Central memory CD4-positive, alpha-beta T cell (primary cell): ENCODE measurements at regions not wholly inside any gene's neighbourhood (a gene's known extent, or its start where the extent isn't known, plus 50 kb on each side); places are given as distances from the start of the nearest gene placed in this dataset.

Experiments used
- DNase-seq: peaks from one replicate; pipeline ENCODE4 v3.0.0; 2022

- DNase-seq = no peak
These were observed 233.0 kb upstream of the SGCD start for GRCh38 chr5:156094001-156094400.

- no peak for DNase-seq
These were observed 231.2 kb upstream of the SGCD start for GRCh38 chr5:156095709-156096241.

DNA sequence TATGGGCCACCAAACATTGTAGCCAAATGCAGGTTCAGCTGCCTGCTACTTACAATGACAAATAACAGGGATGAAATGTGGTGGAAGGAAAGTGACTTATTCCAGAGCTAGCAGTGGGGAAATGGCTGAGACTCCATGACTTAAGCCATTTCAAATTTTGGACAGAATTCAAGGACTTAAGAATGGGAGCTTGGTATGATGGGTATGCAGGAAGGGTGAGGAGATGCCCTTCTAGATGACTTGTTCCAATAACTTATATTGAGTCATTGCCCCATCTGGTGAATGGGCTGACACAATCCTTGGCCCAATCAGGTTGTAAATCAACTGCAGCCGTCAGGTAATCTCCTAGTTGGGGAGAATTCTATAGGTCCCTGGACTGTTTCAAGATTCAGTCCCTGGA, 230.7 kb upstream of the SGCD start:
- DNase-seq = no peak

DNA sequence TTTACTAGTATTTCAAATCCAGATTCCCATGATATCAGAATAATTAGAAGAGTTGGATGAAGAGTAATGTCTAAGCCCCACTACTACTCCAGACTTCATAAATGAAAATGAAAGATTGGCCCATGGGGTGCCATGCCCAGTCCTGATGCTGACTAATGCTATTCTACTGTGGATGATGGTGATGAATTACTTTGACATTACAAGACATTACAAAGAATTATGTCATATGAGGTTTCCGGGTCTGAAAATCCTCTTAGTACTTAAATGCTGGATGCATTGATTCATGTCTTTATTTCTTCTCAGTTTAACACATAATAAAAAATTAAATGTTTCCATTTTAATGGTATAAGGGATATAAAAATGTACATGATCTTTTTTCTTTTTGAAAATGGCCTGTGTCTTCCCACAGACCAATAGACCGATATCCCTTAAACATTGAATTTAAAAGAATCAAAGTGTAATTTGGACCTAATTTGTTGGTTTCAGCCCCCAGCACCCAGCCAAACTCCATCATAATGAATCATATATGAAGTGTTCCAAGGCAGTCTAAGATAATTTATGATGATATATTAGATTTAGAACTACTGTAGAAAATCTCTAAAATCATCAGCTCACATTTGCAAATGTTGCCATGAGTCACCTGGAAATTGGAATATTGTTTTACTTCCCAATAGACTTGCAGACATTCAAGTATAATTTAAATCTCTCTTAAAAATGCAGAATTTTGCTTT, 223.6 kb upstream of the SGCD start:
- no peak for DNase-seq

- no peak for DNase-seq
These were observed 217.5 kb upstream of the SGCD start for GRCh38 chr5:156109317-156110023.

DNA sequence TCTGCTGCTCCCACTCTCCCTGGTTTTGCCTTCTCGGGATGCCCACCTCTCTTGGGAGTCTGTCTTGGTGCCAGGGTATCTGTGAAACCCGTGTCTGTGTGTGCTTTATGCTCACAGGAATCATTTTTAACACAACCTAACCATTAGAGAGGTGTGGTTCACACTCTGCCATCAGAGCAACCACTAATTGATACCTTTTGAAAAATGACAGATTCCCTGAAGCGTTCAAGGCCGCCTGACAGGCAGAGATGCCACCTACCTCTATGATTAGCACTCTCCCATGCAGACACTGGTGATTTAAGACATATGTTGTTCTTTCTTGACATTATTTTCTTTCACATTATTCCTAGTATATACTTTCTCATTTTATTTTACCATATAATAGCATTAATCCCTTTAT, 207.3 kb upstream of the SGCD start:
- DNase-seq = no peak

GRCh38 chr5:156120777-156121176, 206.2 kb upstream of the SGCD start:
- no peak for DNase-seq

GRCh38 chr5:156121234-156121633, 205.7 kb upstream of the SGCD start:
- no peak for DNase-seq

DNA sequence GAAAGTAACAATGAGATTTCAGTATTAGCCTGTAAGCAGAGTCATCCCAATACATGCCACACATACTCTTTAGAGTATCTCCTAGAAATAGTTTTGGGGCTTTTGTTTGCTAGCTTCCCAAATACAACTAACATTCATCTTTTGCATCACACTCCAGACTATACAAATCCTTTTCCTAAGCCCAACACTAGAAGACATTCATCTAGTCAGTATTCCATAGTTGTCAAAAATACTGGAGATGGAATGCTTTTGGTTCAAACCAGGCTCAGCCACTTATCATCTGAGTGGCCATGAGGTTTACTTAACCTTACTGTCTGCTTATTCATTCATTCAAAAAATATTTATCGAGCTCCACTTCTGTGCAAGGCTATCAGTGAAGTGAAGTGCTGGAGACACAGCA, 205.1 kb upstream of the SGCD start:
- DNase-seq = no peak

- DNase-seq = no peak
These were observed 202.3 kb upstream of the SGCD start for GRCh38 chr5:156124708-156125107.

GRCh38 chr5:156125118-156125517, 201.8 kb upstream of the SGCD start:
- no peak for DNase-seq

DNA sequence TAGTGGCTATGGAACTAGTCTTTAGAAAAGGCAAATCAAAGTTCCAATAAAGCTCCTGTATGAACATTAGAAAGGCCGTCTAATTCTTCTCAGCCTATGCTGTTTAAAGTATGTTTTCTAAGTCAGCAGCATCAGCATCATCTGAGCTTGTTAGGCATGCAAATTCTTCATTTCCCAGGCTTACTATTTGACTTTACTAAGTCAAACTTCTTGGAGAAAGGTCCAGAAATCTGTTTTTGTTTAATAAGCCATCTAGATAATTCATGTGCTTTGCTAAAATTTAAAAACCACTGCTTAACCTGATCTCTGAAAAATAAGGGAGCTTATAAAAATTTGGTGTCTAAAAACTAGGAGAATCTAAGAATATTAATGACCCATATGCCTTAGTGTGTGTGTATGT, 200.2 kb upstream of the SGCD start:
- DNase-seq = no peak

DNA sequence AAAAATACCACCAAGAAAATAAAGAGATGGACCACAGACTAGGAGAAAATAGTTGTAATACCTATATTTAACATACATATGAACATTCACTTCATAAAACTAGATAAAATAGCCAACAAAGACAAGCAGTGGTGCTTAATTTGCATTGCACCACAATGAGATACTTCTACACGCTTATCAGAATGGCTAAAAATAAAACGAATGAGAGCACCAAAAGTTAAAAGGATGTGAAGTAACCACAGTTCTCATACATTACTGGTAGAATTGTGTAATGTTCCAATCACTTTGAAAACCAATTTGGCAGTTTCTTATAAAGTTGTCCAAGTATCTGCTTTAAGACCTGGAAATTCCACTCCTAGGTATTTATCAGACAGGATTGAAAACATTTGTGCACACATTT, 198.9 kb upstream of the SGCD start:
- no peak for DNase-seq

- DNase-seq = no peak
These were observed 192.7 kb upstream of the SGCD start for GRCh38 chr5:156134216-156134615.

DNA sequence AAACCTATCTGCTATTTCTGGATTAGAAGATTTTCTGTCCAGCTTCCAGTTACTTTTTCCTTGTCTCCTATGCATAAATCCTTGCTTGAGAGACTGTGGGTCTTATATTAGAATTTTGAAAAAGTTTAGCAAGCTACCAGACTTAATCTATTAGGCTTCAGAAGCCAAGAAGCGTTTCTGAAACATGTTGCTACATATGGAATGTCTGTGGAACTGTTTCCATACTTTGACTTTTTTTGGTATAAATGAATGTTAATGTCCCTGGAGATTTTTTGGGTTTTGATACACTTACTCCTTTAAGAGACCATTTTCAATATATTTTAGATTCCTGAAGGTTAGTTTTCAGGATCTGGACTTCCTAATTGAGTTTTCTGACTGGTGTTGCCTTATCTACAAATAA, 191.4 kb upstream of the SGCD start:
- no peak for DNase-seq

DNA sequence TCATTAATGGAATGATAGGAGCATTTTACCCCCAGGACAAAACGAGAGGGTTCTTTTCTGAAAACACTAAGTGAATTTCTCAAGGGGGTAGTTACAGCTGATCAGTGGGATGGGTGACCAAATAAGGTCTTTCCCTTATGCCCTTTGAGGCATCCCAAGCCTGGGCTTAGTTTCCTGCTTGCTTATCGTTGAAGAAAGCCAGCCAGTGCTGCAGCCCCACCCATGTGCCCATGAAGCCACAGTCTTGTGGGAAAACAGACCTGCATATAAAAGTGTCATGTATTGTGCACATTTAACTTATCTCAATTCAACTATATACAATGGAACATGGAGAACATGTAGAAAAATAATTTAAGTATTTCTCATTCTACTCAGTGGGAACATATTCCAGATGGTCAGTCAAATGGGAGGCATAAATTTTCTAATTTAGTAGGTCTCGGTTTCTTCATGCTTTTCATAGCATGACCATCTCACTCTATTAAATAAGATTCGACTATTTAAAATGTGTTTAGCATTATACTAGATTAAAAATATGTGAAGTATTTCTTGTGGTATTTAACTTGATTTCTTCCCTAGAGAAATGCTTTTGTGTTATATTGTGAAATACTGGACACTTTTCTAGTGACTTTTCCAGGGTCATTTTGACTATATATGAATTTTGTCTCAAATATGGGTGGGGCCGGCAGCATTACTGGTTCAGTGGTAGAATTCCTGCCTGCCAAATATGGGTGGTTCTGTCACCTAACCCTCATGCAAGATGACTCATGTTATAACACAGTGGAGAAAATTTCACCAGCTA, 189.7 kb upstream of the SGCD start:
- DNase-seq = no peak

GRCh38 chr5:156142867-156143266, 184.1 kb upstream of the SGCD start:
- no peak for DNase-seq

- no peak for DNase-seq
These were observed 179.6 kb upstream of the SGCD start for GRCh38 chr5:156147261-156147943.

GRCh38 chr5:156147944-156148285, 179.0 kb upstream of the SGCD start:
- DNase-seq = no peak

DNA sequence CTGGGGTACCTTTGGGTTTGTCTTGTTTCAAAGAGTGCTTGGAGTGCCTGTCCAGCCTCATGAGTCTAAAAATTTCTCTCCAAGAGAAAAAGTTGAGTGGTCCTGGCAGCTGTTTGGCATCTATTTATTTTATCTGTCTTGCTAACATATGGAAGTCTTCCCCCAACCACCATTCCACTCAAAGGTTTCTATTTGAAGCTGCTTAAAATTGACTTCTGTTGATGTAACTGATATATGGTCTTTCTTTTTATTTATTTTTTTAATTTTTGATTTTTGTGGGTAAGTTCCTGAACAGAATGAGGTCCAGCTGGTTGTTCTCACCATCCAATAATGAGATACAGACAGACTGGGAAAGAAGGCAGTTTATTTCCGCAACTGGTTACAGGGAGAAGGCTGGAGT, 178.7 kb upstream of the SGCD start:
- DNase-seq = no peak

DNA sequence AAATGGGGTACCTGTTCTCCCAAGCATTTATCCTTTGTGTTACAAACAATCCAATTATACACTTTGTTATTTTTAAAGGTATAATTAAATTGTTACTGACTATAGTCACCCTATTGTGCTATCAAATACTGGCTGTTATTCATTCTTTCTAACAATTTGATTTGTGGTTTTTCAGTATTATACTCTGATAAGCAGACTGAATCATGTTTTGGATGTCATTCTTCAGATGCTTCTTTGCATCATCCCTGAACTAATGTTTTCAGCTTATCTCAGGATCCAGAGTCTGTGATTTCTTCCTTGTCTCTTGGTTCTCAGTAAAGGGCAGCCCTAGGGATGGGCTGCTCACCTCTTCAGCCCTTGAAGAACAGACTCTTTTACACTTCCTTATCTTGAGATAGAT, 177.8 kb upstream of the SGCD start:
- no peak for DNase-seq

- no peak for DNase-seq
These were observed 173.4 kb upstream of the SGCD start for GRCh38 chr5:156153602-156154001.

DNA sequence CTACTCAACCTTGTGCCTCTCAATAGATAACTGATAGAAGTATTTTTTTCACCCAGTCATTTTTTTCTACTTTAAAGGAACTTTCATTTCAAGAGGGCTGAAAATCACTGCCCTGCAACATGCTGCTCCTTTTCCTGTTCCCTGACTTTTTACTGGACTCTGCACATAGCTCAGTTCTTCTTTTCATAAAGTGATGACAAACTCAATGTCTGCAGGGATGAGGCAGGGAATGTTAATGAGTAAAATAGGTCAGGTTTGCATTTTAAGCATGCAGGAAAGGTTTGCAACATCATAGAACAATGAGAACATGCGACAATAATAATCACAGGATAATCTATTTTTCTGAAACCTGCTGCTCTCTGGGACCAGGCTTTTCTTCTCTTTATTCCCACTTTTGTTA, 172.2 kb upstream of the SGCD start:
- no peak for DNase-seq
